SK-N-SH treated with all-trans-retinoic acid at 6 μM for 48 hours (cell line): ENCODE measurements at regions not wholly inside any gene's neighbourhood (a gene's known extent, or its start where the extent isn't known, plus 50 kb on each side); places are given as distances from the start of the nearest gene placed in this dataset.

Experiments used
- ATAC-seq: fragments of 200-7000 bp; cut with Tn5 transposase; 3 replicates; pipeline ENCODE4 v1.9.1; 2020; ENCODE audit warnings: mild to moderate bottlenecking, moderate library complexity
- ARNTL ChIP-seq: fragments of 450-650 bp; formaldehyde crosslinking; IDR thresholded peaks from 2 replicates; pipeline ENCODE4 v1.5.0; 2020; ENCODE audit warnings: low read depth, mild to moderate bottlenecking, moderate library complexity, borderline replicate concordance
- BACH2 ChIP-seq: fragments of 250-450 bp; sonication (Bioruptor Pico); IDR thresholded peaks from 2 replicates; pipeline ENCODE4 v1.9.0; 2021; ENCODE audit warnings: mild to moderate bottlenecking, borderline replicate concordance
- CREB5 ChIP-seq: fragments of 250-450 bp; sonication (Bioruptor Pico); IDR thresholded peaks from 2 replicates; pipeline ENCODE4 v1.5.1; 2020; ENCODE audit warnings: low read depth, mild to moderate bottlenecking, moderate library complexity
- CSDC2 ChIP-seq: fragments of 250-450 bp; sonication (Bioruptor Pico); IDR thresholded peaks from 2 replicates; pipeline ENCODE4 v1.5.0; 2020; ENCODE audit warnings: mild to moderate bottlenecking, moderate library complexity
- CSRNP3 ChIP-seq: fragments of 250-450 bp; sonication (Bioruptor Pico); IDR thresholded peaks from 2 replicates; pipeline ENCODE4 v1.5.1; 2021; ENCODE audit warnings: mild to moderate bottlenecking, moderate library complexity
- ESRRG ChIP-seq: fragments of 250-450 bp; sonication (Bioruptor Pico); IDR thresholded peaks from 2 replicates; pipeline ENCODE4 v1.6.1; 2021; ENCODE audit warnings: mild to moderate bottlenecking
- GLIS3 ChIP-seq: fragments of 250-450 bp; sonication (Bioruptor Pico); IDR thresholded peaks from 2 replicates; pipeline ENCODE4 v1.5.0; 2020; ENCODE audit warnings: mild to moderate bottlenecking, moderate library complexity
- OSR1 ChIP-seq: fragments of 250-450 bp; sonication (Bioruptor Pico); IDR thresholded peaks from 2 replicates; pipeline ENCODE4 v1.8.0; 2022; ENCODE audit warnings: moderate library complexity, mild to moderate bottlenecking, inconsistent platforms
- POU6F1 ChIP-seq: fragments of 250-450 bp; sonication (Bioruptor Pico); IDR thresholded peaks from 2 replicates; pipeline ENCODE4 v1.8.0; 2021; ENCODE audit warnings: low read depth, mild to moderate bottlenecking, moderate library complexity, borderline replicate concordance
- PPARA ChIP-seq: fragments of 250-450 bp; sonication (Bioruptor Pico); IDR thresholded peaks from 2 replicates; pipeline ENCODE4 v1.5.0; 2020; ENCODE audit warnings: mild to moderate bottlenecking, borderline replicate concordance
- SNAI2 ChIP-seq: fragments of 250-450 bp; sonication (Bioruptor Pico); IDR thresholded peaks from 2 replicates; pipeline ENCODE4 v1.5.0; 2020; ENCODE audit warnings: mild to moderate bottlenecking, moderate library complexity
- TCF4 ChIP-seq: fragments of 250-450 bp; sonication (Bioruptor Pico); IDR thresholded peaks from 2 replicates; pipeline ENCODE4 v1.8.0; 2021; ENCODE audit warnings: mild to moderate bottlenecking, moderate library complexity, borderline replicate concordance
- TOX ChIP-seq: fragments of 250-450 bp; sonication (Bioruptor Pico); IDR thresholded peaks from 2 replicates; pipeline ENCODE4 v1.8.0; 2021; ENCODE audit warnings: mild to moderate bottlenecking, moderate library complexity, borderline replicate concordance
- ZC3H10 ChIP-seq: fragments of 250-450 bp; sonication (Bioruptor Pico); IDR thresholded peaks from 2 replicates; pipeline ENCODE4 v1.5.1; 2021; ENCODE audit warnings: mild to moderate bottlenecking, moderate library complexity
- ZFP3 ChIP-seq: fragments of 250-450 bp; sonication (Bioruptor Pico); IDR thresholded peaks from 2 replicates; pipeline ENCODE4 v1.5.0; 2020; ENCODE audit warnings: mild to moderate bottlenecking, moderate library complexity
- ZFP30 ChIP-seq: fragments of 450-650 bp; formaldehyde crosslinking; IDR thresholded peaks from 2 replicates; pipeline ENCODE4 v1.5.0; 2022; ENCODE audit warnings: mild to moderate bottlenecking, moderate library complexity
- ZNF565 ChIP-seq: fragments of 450-650 bp; formaldehyde crosslinking; conservative IDR thresholded peaks from 2 replicates; pipeline ENCODE4 v1.5.0; 2020; ENCODE audit warnings: low read depth, mild to moderate bottlenecking, moderate library complexity
- ZNF70 ChIP-seq: fragments of 450-650 bp; formaldehyde crosslinking; IDR thresholded peaks from 2 replicates; pipeline ENCODE4 v1.5.0; 2020; ENCODE audit warnings: mild to moderate bottlenecking, moderate library complexity
- TF ChIP-seq, protein P1 (sequence below): fragments of 250-450 bp; sonication (Bioruptor Pico); IDR thresholded peaks from 2 replicates; pipeline ENCODE4 v1.8.0; 2020; ENCODE audit warnings: mild to moderate bottlenecking, moderate library complexity, borderline replicate concordance

- TF ChIP-seq ZC3H10 (CRISPR knock-in tag) (no peak), ARNTL (CRISPR knock-in tag) (no peak), CREB5 (CRISPR knock-in tag) (no peak), ESRRG (no peak)
Measured at GRCh38 chr3:150118219-150118618, 147.5 kb upstream of the PFN2 start (continued).

- ATAC-seq = no peak
- TF ChIP-seq OSR1 (CRISPR knock-in tag) (no peak), BACH2 (CRISPR knock-in tag) (no peak), PPARA (CRISPR knock-in tag) (no peak), CSRNP3 (CRISPR knock-in tag) (no peak), SNAI2 (CRISPR knock-in tag) (no peak), TCF4 (CRISPR knock-in tag) (no peak), POU6F1 (CRISPR knock-in tag) (no peak), ZFP30 (no peak), ZC3H10 (CRISPR knock-in tag) (no peak), ZNF565 (CRISPR knock-in tag) (no peak), CREB5 (CRISPR knock-in tag) (no peak), TOX (CRISPR knock-in tag) (no peak), ZFP3 (no peak), ZNF70 (CRISPR knock-in tag) (no peak), CSDC2 (CRISPR knock-in tag) (no peak)
- TF ChIP-seq, protein P1, sequence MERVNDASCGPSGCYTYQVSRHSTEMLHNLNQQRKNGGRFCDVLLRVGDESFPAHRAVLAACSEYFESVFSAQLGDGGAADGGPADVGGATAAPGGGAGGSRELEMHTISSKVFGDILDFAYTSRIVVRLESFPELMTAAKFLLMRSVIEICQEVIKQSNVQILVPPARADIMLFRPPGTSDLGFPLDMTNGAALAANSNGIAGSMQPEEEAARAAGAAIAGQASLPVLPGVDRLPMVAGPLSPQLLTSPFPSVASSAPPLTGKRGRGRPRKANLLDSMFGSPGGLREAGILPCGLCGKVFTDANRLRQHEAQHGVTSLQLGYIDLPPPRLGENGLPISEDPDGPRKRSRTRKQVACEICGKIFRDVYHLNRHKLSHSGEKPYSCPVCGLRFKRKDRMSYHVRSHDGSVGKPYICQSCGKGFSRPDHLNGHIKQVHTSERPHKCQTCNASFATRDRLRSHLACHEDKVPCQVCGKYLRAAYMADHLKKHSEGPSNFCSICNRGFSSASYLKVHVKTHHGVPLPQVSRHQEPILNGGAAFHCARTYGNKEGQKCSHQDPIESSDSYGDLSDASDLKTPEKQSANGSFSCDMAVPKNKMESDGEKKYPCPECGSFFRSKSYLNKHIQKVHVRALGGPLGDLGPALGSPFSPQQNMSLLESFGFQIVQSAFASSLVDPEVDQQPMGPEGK (CRISPR knock-in tag) = no peak
Measured at GRCh38 chr3:150117076-150117475, 146.4 kb upstream of the PFN2 start.

- no peak for TF ChIP-seq ZFP30
- TF ChIP-seq CSRNP3 (CRISPR knock-in tag) = no peak
- TF ChIP-seq ZNF565 (CRISPR knock-in tag) = no peak
- no peak for TF ChIP-seq CSDC2 (CRISPR knock-in tag)
- TF ChIP-seq ARNTL (CRISPR knock-in tag) = no peak
- TF ChIP-seq ZC3H10 (CRISPR knock-in tag) = no peak
- TF ChIP-seq PPARA (CRISPR knock-in tag) = no peak
- TF ChIP-seq SNAI2 (CRISPR knock-in tag) = no peak
- TF ChIP-seq GLIS3 (CRISPR knock-in tag) = no peak
- TF ChIP-seq TCF4 (CRISPR knock-in tag) = no peak
- TF ChIP-seq ZFP3 = no peak
- TF ChIP-seq TOX (CRISPR knock-in tag) = no peak
- no peak for TF ChIP-seq ZNF70 (CRISPR knock-in tag)
- TF ChIP-seq, protein P1 (CRISPR knock-in tag) = no peak
- no peak for ATAC-seq
Measured at GRCh38 chr3:150116196-150116595, 145.5 kb upstream of the PFN2 start.
